Mesenchymal stem cell (in vitro differentiated cells and primary cell): ENCODE measurements at regions not wholly inside any gene's neighbourhood (a gene's known extent, or its start where the extent isn't known, plus 50 kb on each side); places are given as distances from the start of the nearest gene placed in this dataset.
"Not testable (repeated sequence)": the region's sequence is repeated elsewhere in the genome, so short reads cannot be mapped to it uniquely, and the experiment has no call there.

Experiments used
- DNase-seq: peaks from one replicate; pipeline ENCODE4 v3.0.0-alpha.2; 2013
- H2AFZ ChIP-seq: one replicate; pipeline ENCODE4 v1.6.1; 2013; ENCODE audit warnings: low read depth, mild to moderate bottlenecking, control low read depth, inconsistent platforms, low read length, moderate library complexity
- H2AK5ac ChIP-seq: 2 replicates; pipeline ENCODE4 v1.6.1; 2013; ENCODE audit warnings: low read length, moderate library complexity, mild to moderate bottlenecking, inconsistent platforms; ENCODE audit not compliant: severe bottlenecking
- H2BK120ac ChIP-seq: one replicate; pipeline ENCODE4 v1.6.1; 2013; ENCODE audit warnings: low read depth, mild to moderate bottlenecking, inconsistent platforms, low read length, moderate library complexity
- H2BK12ac ChIP-seq, 2 experiments: one replicate each; pipeline ENCODE4 v1.6.1; 2013; ENCODE audit warnings: inconsistent platforms in 2 of 2, low read length in 2 of 2, mild to moderate bottlenecking in 2 of 2, moderate library complexity in 2 of 2, control low read depth in 1 of 2
- H2BK15ac ChIP-seq: one replicate; pipeline ENCODE4 v1.6.1; 2013; ENCODE audit warnings: mild to moderate bottlenecking, low read depth, inconsistent platforms; ENCODE audit not compliant: poor library complexity, severe bottlenecking
- H2BK5ac ChIP-seq: 2 replicates; pipeline ENCODE4 v1.6.1; 2013; ENCODE audit warnings: low read depth, mild to moderate bottlenecking, low read length, control low read depth, inconsistent platforms; ENCODE audit not compliant: poor library complexity, severe bottlenecking
- H3K14ac ChIP-seq, 2 experiments: one replicate each; pipeline ENCODE4 v1.6.1; 2013; ENCODE audit warnings: inconsistent platforms in 2 of 2, low read length in 2 of 2, control low read depth in 1 of 2, mild to moderate bottlenecking in 1 of 2, moderate library complexity in 1 of 2
- H3K18ac ChIP-seq, 2 experiments: one replicate each; pipeline ENCODE4 v1.6.1; 2013; ENCODE audit warnings: inconsistent platforms in 2 of 2, low read length in 2 of 2, control low read depth in 1 of 2, low read depth in 1 of 2, mild to moderate bottlenecking in 1 of 2
- H3K23ac ChIP-seq, 2 experiments: one replicate each; pipeline ENCODE4 v1.6.1; 2013; ENCODE audit warnings: inconsistent platforms in 2 of 2, low read length in 2 of 2, mild to moderate bottlenecking in 2 of 2, moderate library complexity in 2 of 2, control low read depth in 1 of 2
- H3K27ac ChIP-seq: 2 replicates; pipeline ENCODE4 v1.5.1; 2013; ENCODE audit warnings: mild to moderate bottlenecking, moderate library complexity, low read length, control low read depth, inconsistent platforms; ENCODE audit not compliant: poor library complexity, severe bottlenecking
- H3K27me3 ChIP-seq, 2 experiments: 2 replicates each; pipeline versions ENCODE4 v1.6.1 to v1.7.0; 2013; ENCODE audit warnings: low read length in 2 of 2, mild to moderate bottlenecking in 2 of 2, moderate library complexity in 2 of 2, control low read depth in 1 of 2, inconsistent platforms in 1 of 2; ENCODE audit not compliant: control insufficient read depth in 1 of 2, insufficient read depth in 1 of 2
- H3K36me3 ChIP-seq, 2 experiments: 2 replicates each; pipeline versions ENCODE4 v1.6.1 to v1.7.0; 2013; ENCODE audit warnings: low read length in 2 of 2, control low read depth in 1 of 2, inconsistent platforms in 1 of 2, low read depth in 1 of 2, mild to moderate bottlenecking in 1 of 2; ENCODE audit not compliant: insufficient read depth in 2 of 2, control insufficient read depth in 1 of 2
- H3K4ac ChIP-seq, 2 experiments: one replicate each; pipeline ENCODE4 v1.6.1; 2013; ENCODE audit warnings: inconsistent platforms in 2 of 2, low read length in 2 of 2, mild to moderate bottlenecking in 2 of 2, moderate library complexity in 2 of 2, control low read depth in 1 of 2, low read depth in 1 of 2
- H3K4me1 ChIP-seq: 2 replicates; pipeline ENCODE4 v1.6.1; 2013; ENCODE audit warnings: low read depth, low read length, control low read depth; ENCODE audit not compliant: control insufficient read depth, insufficient read depth
- H3K4me2 ChIP-seq: 2 replicates; pipeline ENCODE4 v1.6.1; 2013; ENCODE audit warnings: low read length, mild to moderate bottlenecking, inconsistent platforms; ENCODE audit not compliant: poor library complexity, severe bottlenecking
- H3K4me3 ChIP-seq, 2 experiments: 2 replicates each; pipeline versions ENCODE4 v1.5.1 to v1.7.0; 2013; ENCODE audit warnings: low read length in 2 of 2, mild to moderate bottlenecking in 2 of 2, control low read depth in 1 of 2, low read depth in 1 of 2; ENCODE audit not compliant: insufficient read depth in 1 of 2
- H3K79me1 ChIP-seq: replicated peaks from 2 replicates; pipeline ENCODE4 v1.6.1; 2013; ENCODE audit warnings: mild to moderate bottlenecking, control low read depth, low read length, inconsistent platforms; ENCODE audit not compliant: poor library complexity, severe bottlenecking
- H3K9ac ChIP-seq: 2 replicates; pipeline ENCODE4 v1.7.0; 2013; ENCODE audit warnings: mild to moderate bottlenecking, low read length, moderate library complexity
- H3K9me3 ChIP-seq: 2 replicates; pipeline ENCODE4 v1.7.0; 2013; ENCODE audit warnings: mild to moderate bottlenecking, low read length; ENCODE audit not compliant: control insufficient read depth
- H4K8ac ChIP-seq: one replicate; pipeline ENCODE4 v1.6.1; 2013; ENCODE audit warnings: inconsistent platforms, mild to moderate bottlenecking, low read length, moderate library complexity
- H4K91ac ChIP-seq: one replicate; pipeline ENCODE4 v1.6.1; 2013; ENCODE audit warnings: mild to moderate bottlenecking, low read length, inconsistent platforms
- WGBS: methylation state at CpG from one replicate; pipeline ENCODE4 v1.1.7; 2013; ENCODE audit warnings: mixed read lengths; 5-methylcytosine and 5-hydroxymethylcytosine counted together

DNA sequence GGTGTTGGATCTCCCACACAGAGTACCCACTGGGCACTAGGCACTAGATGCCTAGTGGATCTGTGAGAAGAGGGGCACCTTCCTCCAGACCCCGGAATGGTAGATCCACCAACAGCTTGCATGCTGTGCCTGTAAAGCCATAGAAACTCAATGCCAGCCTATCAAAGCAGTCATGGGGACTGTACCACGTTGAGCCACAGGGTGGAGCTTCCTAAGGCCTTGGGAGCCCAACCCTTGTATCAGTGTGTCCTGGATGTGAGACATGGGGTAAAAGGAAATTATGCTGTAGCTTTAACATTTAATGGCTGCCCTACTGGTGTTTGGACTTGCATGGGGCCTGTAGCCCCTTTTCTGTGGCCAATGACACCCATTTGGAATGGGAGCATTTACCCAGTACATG is 1024.9 kb downstream of the TMEM121 start:
- H3K4me1 ChIP-seq = no peaks in the 10 kb centered on the region
- no peak overlapping the region for H3K14ac ChIP-seq
- no peak overlapping the region for H4K91ac ChIP-seq
- H2BK15ac ChIP-seq = no peak overlapping the region
- no peak overlapping the region for H3K9ac ChIP-seq
- no peaks in the 10 kb centered on the region for H3K9me3 ChIP-seq
- 32% methylated on average over 2 of the region's 2 CpGs for WGBS
- no peak overlapping the region for H4K8ac ChIP-seq
- H2BK5ac ChIP-seq = no peak overlapping the region
- no peak overlapping the region for H3K23ac ChIP-seq
- H3K4me3 ChIP-seq = no peak overlapping the region
- no peak overlapping the region for H2AFZ ChIP-seq
- no peak overlapping the region for H3K27ac ChIP-seq
- H3K79me1 ChIP-seq = no peaks in the 10 kb centered on the region
- no peak overlapping the region for H3K4me2 ChIP-seq
- H3K18ac ChIP-seq = no peak overlapping the region
- no peaks in the 10 kb centered on the region for H3K27me3 ChIP-seq
- no peak overlapping the region for H3K4ac ChIP-seq
- H2BK120ac ChIP-seq = no peak overlapping the region
- no peak overlapping the region for H2AK5ac ChIP-seq
- no peak overlapping the region for H2BK12ac ChIP-seq
- DNase-seq = no peak
- H3K36me3 ChIP-seq = no peaks in the 10 kb centered on the region

DNA sequence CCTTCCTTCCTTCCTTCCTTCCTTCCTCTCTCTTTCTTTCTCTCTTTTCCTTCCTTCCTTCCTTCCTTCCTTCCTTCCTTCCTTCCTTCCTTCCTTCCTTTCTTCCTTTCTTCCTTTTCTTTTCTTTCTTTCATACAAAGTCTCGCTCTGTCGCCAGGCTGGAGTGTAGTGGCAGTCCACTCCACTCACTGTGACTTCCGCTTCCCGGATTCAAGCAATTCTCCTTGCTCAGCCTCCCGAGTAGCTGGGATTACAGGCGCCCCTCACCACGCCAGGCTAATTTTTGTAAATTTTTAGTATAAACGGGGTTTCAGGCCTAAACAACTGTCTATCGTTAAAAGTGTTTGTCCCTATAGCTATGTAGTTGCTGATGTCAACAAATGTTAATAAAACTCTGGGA is 1029.8 kb downstream of the TMEM121 start:
- 86% methylated on average over 9 of the region's 9 CpGs for WGBS
- H2AFZ ChIP-seq, H2AK5ac ChIP-seq, H4K8ac ChIP-seq, H3K4me3 ChIP-seq, H3K23ac ChIP-seq, H3K27me3 ChIP-seq, H3K27ac ChIP-seq, H3K4me2 ChIP-seq, H3K18ac ChIP-seq, H2BK120ac ChIP-seq, DNase-seq, H3K36me3 ChIP-seq, H3K4ac ChIP-seq, H2BK5ac ChIP-seq, H2BK15ac ChIP-seq, H3K79me1 ChIP-seq, H2BK12ac ChIP-seq, H4K91ac ChIP-seq, H3K14ac ChIP-seq, H3K9ac ChIP-seq, H3K4me1 ChIP-seq, H3K9me3 ChIP-seq: not testable (repeated sequence)

DNA sequence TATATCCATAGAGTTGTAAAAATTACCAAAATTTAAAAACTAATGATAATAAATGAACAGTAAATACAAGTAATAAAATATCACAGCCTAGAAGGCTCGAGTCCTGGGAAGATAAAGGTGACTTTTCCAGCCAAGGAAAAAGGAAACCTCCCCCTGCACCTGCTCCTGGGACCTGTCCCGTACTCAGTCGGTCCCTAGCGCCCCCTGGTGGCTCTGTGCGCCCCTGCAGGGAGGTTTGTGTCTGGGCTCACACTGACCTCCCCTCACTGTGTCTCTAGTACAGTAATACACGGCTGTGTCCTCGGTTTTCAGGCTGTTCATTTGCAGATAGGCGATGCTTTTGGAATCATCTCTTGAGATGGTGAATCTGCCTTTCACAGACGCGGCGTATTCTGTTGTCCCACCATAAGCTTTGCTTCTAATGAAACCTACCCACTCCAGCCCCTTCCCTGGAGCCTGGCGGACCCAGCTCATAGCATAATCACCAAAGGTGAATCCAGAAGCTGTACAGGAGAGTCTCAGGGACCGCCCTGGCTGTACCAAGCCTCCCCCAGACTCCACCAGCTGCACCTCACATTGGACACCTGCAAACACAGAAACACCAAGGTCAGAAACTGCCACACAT is 1030.4 kb downstream of the TMEM121 start:
- Histone ChIP-seq H3K14ac (no peak overlapping the region), H2AFZ (no peak overlapping the region), H2BK120ac (no peak overlapping the region), H2BK5ac (no peak overlapping the region), H3K79me1 (no peaks in the 10 kb centered on the region), H3K9me3 (no peaks in the 10 kb centered on the region), H3K4ac (no peak overlapping the region), H3K18ac (no peak overlapping the region), H2AK5ac (no peak overlapping the region), H3K27me3 (no peaks in the 10 kb centered on the region), H3K23ac (no peak overlapping the region), H3K4me3 (no peak overlapping the region), H3K27ac (no peak overlapping the region), H3K9ac (no peak overlapping the region), H3K4me2 (no peak overlapping the region), H4K91ac (no peak overlapping the region), H4K8ac (no peak overlapping the region), H2BK12ac (no peak overlapping the region), H3K4me1 (no peaks in the 10 kb centered on the region), H2BK15ac (no peak overlapping the region), H3K36me3 (no peaks in the 10 kb centered on the region)
- WGBS = 51% methylated on average over 13 of the region's 13 CpGs
- DNase-seq = no peak

DNA sequence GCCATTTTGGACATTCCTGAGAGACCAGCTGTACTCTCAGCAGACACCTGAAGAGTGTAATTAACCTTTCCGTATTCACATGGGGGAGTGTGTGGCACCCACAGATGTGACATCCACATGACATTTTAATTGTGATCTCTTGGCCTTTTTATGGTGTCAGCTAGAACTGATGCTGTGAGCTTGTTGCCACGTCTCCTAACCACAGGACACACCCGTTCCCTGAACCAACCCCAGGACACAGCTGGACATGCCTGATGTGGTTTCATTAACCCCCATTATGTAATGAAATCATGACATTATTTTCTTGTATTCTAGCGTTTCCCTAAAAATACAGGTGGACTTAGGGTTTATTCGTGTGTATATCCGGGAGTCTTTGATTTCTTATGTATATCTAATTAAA is 1036.1 kb downstream of the TMEM121 start:
- Histone ChIP-seq H4K8ac (no peak overlapping the region), H2AFZ (no peak overlapping the region), H3K36me3 (no peaks in the 10 kb centered on the region), H4K91ac (no peak overlapping the region), H3K79me1 (no peaks in the 10 kb centered on the region), H3K27ac (no peak overlapping the region), H3K18ac (no peak overlapping the region), H3K9ac (no peak overlapping the region), H2BK15ac (no peak overlapping the region), H3K4me3 (no peak overlapping the region), H3K27me3 (no peaks in the 10 kb centered on the region), H3K23ac (no peak overlapping the region), H2BK12ac (no peak overlapping the region), H3K4ac (no peak overlapping the region), H3K4me2 (no peak overlapping the region), H2BK120ac (no peak overlapping the region), H3K14ac (no peak overlapping the region), H2BK5ac (no peak overlapping the region), H3K4me1 (no peaks in the 10 kb centered on the region), H2AK5ac (no peak overlapping the region), H3K9me3 (no peaks in the 10 kb centered on the region)
- DNase-seq = no peak
- 57% methylated on average over 3 of the region's 6 CpGs for WGBS
